MM.1S (cell line): ENCODE measurements at regions not wholly inside any gene's neighbourhood (a gene's known extent, or its start where the extent isn't known, plus 50 kb on each side); places are given as distances from the start of the nearest gene placed in this dataset.

Source experiments
- DNase-seq: peaks from one replicate; pipeline ENCODE4 v3.0.0-alpha.2; 2015
- H2AFZ ChIP-seq: fragments of 300-600 bp; sonication (generic); 2 replicates; pipeline ENCODE4 v1.6.0; 2016; ENCODE audit warnings: antibody characterized with exemption, low read length
- H3F3A ChIP-seq: fragments of 300-600 bp; sonication (generic); 2 replicates; pipeline ENCODE4 v1.6.1; 2016; ENCODE audit warnings: mild to moderate bottlenecking, antibody characterized with exemption, low read length, moderate library complexity, mixed read lengths; ENCODE audit not compliant: insufficient read depth
- H3K27ac ChIP-seq: fragments of 300-600 bp; sonication (generic); 2 replicates; pipeline ENCODE4 v1.5.1; 2016; ENCODE audit warnings: mild to moderate bottlenecking, low read length
- H3K27me3 ChIP-seq: fragments of 300-600 bp; sonication (generic); replicated peaks from 2 replicates; pipeline ENCODE4 v1.6.0; 2016; ENCODE audit warnings: low read length; ENCODE audit not compliant: insufficient read depth
- H3K36me3 ChIP-seq: fragments of 300-600 bp; sonication (generic); replicated peaks from 2 replicates; pipeline ENCODE4 v1.6.1; 2016; ENCODE audit warnings: mild to moderate bottlenecking, low read length, mixed read lengths; ENCODE audit not compliant: insufficient read depth
- H3K4me1 ChIP-seq: fragments of 300-600 bp; sonication (generic); 2 replicates; pipeline ENCODE4 v1.6.1; 2016; ENCODE audit warnings: low read length, mixed read lengths
- H3K4me2 ChIP-seq: fragments of 300-600 bp; sonication (generic); 2 replicates; pipeline ENCODE4 v1.6.0; 2016; ENCODE audit warnings: low read depth, low read length
- H3K4me3 ChIP-seq: fragments of 300-600 bp; sonication (generic); 2 replicates; pipeline ENCODE4 v1.5.1; 2016; ENCODE audit warnings: low read length, mixed read lengths
- H3K79me2 ChIP-seq: fragments of 300-600 bp; sonication (generic); 2 replicates; pipeline ENCODE4 v1.6.1; 2016; ENCODE audit warnings: mixed run types, low read length, mixed read lengths
- H3K9ac ChIP-seq: fragments of 300-600 bp; sonication (generic); 2 replicates; pipeline ENCODE4 v1.6.1; 2016; ENCODE audit warnings: low read length, mixed read lengths
- H3K9me2 ChIP-seq: fragments of 300-600 bp; sonication (generic); replicated peaks from 2 replicates; pipeline ENCODE4 v1.6.1; 2016; ENCODE audit warnings: mild to moderate bottlenecking, low read length, mixed read lengths; ENCODE audit not compliant: insufficient read depth
- H3K9me3 ChIP-seq: fragments of 300-600 bp; sonication (generic); replicated peaks from 2 replicates; pipeline ENCODE4 v1.6.1; 2016; ENCODE audit warnings: mild to moderate bottlenecking, low read length, mixed read lengths; ENCODE audit not compliant: insufficient read depth
- H4K20me1 ChIP-seq: fragments of 300-600 bp; sonication (generic); 2 replicates; pipeline ENCODE4 v1.6.1; 2016; ENCODE audit warnings: mild to moderate bottlenecking, low read length, moderate library complexity, mixed read lengths; ENCODE audit not compliant: insufficient read depth
- CTCF ChIP-seq: fragments of 300-600 bp; sonication (generic); IDR thresholded peaks from 2 replicates; pipeline ENCODE4 v1.5.1; 2016; ENCODE audit warnings: antibody characterized with exemption, low read length, mixed read lengths
- EZH2 ChIP-seq: fragments of 300-600 bp; sonication (generic); optimal IDR thresholded peaks from 2 replicates; pipeline ENCODE3; 2017; ENCODE audit warnings: low read depth, mild to moderate bottlenecking, antibody characterized with exemption, low read length, mixed read lengths
- EZH2phosphoT487 ChIP-seq: fragments of 300-600 bp; sonication (generic); IDR thresholded peaks from 2 replicates; pipeline ENCODE4 v1.6.1; 2018; ENCODE audit warnings: antibody characterized with exemption, low read length

GRCh38 chr20:22775256-22775655 lies 190.9 kb upstream of the FOXA2 start:
- no peaks in the 10 kb centered on the region for H4K20me1 ChIP-seq

DNA sequence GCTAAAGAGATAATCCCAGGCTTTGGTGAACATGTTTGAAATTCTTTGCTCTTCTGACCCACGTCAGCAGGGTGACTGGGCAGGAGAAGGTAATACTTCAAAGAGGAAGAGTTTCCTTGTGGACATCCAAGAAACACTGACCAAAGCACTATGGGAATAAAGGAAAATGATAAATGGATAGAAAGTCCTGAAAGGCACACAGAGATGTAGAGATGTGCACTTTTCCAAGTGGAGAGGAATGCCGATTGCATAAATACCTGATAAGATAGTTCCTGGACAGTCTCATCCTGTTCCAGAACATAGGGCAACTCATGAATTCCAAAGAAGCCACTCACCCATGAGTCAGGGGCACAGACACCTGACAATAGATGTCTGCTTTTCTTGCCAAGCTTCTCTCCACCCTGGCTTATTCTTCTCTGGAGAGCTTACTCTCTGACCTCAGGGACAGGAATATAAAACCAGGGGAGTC lies 191.3 kb upstream of the FOXA2 start:
- no peak for DNase-seq
- Histone ChIP-seq H3K4me2 (no peak overlapping the region), H3K36me3 (no peaks in the 10 kb centered on the region), H3K9me3 (no peaks in the 10 kb centered on the region), H3K4me1 (no peaks in the 10 kb centered on the region), H3K9me2 (no peaks in the 10 kb centered on the region), H3K27ac (no peak overlapping the region), H3F3A (no peaks in the 10 kb centered on the region), H4K20me1 (no peaks in the 10 kb centered on the region), H3K4me3 (no peak overlapping the region), H3K79me2 (no peaks in the 10 kb centered on the region), H2AFZ (no peak overlapping the region), H3K9ac (no peak overlapping the region), H3K27me3 (no peaks in the 10 kb centered on the region)
- TF ChIP-seq EZH2 (no peak), CTCF (no peak)

More at GRCh38 chr20:22775256-22775655, 190.9 kb upstream of the FOXA2 start:
- H3K36me3 ChIP-seq: no peaks in the 10 kb centered on the region
- no peaks in the 10 kb centered on the region for H3K79me2 ChIP-seq
- no peak overlapping the region for H3K4me3 ChIP-seq
- no peak for TF ChIP-seq CTCF
- no peak for TF ChIP-seq EZH2
- no peak for TF ChIP-seq EZH2phosphoT487
- no peak overlapping the region for H3K4me2 ChIP-seq
- DNase-seq: no peak
- no peak overlapping the region for H3K9ac ChIP-seq
- no peaks in the 10 kb centered on the region for H3F3A ChIP-seq
- no peaks in the 10 kb centered on the region for H3K9me3 ChIP-seq
- H3K4me1 ChIP-seq: no peaks in the 10 kb centered on the region
- no peak overlapping the region for H3K27ac ChIP-seq
- no peaks in the 10 kb centered on the region for H3K9me2 ChIP-seq
- no peak overlapping the region for H2AFZ ChIP-seq
- H3K27me3 ChIP-seq: no peaks in the 10 kb centered on the region

DNA sequence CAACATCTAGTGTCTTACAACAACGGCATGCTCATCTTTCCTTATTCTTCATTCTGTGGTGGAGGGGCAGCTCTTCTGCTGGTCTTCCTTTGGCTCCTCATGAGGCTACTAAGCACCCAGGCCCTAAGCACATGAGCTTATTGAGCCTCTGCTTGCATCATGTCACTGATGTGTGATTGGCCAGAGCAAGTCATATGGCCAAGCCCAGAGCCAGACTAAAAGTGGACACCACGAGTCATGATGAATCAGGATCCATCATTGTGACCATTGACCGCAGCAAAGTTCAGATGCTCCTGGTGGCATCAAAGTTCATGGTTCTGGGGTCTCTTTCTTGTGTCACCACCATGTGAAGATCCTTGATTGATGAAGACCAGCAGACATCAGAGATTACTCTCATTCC lies 192.0 kb upstream of the FOXA2 start:
- Histone ChIP-seq H4K20me1 (no peaks in the 10 kb centered on the region), H3K9me3 (no peaks in the 10 kb centered on the region), H3K4me2 (no peak overlapping the region), H3K36me3 (no peaks in the 10 kb centered on the region), H3F3A (no peaks in the 10 kb centered on the region), H3K9me2 (no peaks in the 10 kb centered on the region), H3K4me1 (no peaks in the 10 kb centered on the region), H3K79me2 (no peaks in the 10 kb centered on the region), H3K4me3 (no peak overlapping the region), H3K9ac (no peak overlapping the region), H3K27me3 (no peaks in the 10 kb centered on the region), H2AFZ (no peak overlapping the region), H3K27ac (no peak overlapping the region)
- DNase-seq: no peak
- no peak for TF ChIP-seq EZH2
- TF ChIP-seq EZH2phosphoT487: no peak
- TF ChIP-seq CTCF: no peak
